NAMALWA (cell line): ENCODE measurements at regions not wholly inside any gene's neighbourhood (a gene's known extent, or its start where the extent isn't known, plus 50 kb on each side); places are given as distances from the start of the nearest gene placed in this dataset.

Experiments
- DNase-seq: peaks from one replicate; pipeline ENCODE4 v3.0.0-alpha.2; 2015; ENCODE audit warnings: low spot score

- no peak for DNase-seq
These were observed 122.2 kb downstream of the ZNF518B start for GRCh38 chr4:10335050-10335449.

DNA sequence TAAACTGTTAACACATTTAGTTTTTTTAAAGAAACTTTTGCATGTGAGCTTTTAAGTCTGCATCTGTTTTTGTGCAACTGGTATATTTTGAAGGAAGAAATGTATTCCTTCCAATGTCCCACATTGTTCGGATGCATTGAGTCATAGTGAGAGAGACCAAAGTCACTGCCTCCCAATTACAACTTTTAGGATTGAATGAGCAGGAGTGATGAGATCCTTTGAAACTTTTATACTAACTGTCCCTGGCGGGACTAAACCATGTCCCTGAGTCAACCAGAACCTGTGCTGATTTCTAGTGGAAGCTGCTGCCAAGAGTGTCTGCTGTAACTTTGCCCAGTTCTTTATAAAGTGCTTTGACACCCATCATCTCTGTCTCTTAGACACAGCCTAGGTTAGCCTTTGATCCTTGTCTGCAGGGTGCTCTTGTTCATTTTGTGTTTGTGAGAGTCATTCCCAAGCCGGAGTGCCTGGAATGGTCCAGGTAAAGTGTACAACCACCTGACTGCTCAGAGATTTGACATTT lies 122.7 kb downstream of the ZNF518B start:
- no peak for DNase-seq

- DNase-seq: no peak
These were observed 123.3 kb downstream of the ZNF518B start for GRCh38 chr4:10333942-10334341.

DNA sequence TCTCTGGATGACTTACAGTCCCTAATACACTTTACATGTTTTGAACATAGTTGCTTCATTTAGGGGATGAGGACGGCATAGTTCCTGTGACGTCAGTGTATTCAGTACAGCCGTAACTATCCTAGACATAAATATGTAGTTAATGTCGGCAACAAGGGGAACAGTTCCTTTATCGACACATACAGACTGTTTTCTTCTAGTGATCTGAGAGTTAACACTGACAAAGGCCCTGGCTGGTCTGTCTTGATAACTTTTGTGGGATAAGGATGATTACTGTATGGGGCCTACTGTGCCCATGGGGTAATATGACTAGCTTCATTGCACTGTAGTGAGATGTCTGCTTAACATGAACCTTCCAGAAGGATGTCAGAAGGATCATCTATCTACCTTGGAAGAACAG lies 131.2 kb downstream of the ZNF518B start:
- no peak for DNase-seq

- no peak for DNase-seq
These were observed 135.3 kb downstream of the ZNF518B start for GRCh38 chr4:10321931-10322330.

GRCh38 chr4:10320130-10320529 lies 137.1 kb downstream of the ZNF518B start:
- no peak for DNase-seq

DNA sequence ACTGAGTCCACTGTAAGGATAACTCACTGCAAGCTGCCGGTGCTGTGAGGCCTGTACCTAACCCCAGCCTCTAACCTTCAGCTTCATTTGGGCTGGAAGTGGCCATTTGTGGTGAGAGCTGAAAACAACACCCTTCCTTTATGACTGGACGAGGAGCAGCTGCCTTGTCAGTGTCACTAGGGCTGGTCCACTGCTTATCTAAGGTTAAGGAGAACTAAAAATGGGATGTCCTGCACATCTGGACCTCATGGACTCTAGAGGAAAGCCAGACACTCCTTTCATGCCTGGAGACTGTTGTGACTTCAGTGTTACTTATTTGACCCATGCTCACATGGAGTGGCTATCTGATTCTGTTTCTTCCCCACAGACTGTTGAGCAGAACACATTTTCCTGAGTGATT lies 139.9 kb downstream of the ZNF518B start:
- no peak for DNase-seq

DNA sequence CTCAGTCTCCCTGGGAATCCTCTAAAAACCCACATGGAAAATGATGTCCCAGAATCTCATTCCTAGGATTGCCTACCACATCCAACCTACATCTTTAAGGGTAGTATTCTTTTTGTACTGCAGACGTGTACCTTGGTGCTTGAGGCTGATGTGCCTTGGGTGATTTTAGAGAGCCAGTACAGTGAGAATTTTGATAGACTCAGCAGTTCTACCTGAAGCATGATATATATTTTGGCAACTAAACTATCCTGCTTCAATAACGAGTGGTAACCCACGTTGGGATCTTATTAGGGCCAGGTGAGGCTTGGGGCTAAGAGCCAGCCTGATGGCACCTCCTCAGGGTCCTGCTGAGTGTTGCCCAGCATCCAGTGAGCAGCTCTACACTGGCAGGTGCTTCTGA lies 140.4 kb downstream of the ZNF518B start:
- no peak for DNase-seq

GRCh38 chr4:10315638-10316037 lies 141.6 kb downstream of the ZNF518B start:
- no peak for DNase-seq

DNA sequence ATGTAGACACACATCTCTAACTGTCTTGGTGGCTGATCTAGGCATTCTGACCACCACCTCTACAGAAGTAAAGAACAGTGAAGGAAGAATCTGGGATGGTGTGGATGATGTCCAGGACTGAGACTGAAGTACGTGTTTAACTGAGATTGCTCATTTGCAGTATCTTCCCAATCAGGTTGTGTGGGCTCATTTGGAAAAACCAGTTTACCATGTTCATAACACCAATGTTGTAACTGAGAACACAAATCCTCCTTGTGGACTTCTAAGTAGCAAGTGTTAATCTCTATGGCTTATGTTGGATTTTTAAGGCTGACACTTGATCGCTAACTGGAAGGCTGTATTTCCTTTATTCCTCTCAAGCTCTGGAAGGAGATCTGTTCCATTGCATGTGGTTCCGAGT lies 144.7 kb downstream of the ZNF518B start:
- DNase-seq: no peak

GRCh38 chr4:10311939-10312338 lies 145.3 kb downstream of the ZNF518B start:
- DNase-seq: no peak

DNA sequence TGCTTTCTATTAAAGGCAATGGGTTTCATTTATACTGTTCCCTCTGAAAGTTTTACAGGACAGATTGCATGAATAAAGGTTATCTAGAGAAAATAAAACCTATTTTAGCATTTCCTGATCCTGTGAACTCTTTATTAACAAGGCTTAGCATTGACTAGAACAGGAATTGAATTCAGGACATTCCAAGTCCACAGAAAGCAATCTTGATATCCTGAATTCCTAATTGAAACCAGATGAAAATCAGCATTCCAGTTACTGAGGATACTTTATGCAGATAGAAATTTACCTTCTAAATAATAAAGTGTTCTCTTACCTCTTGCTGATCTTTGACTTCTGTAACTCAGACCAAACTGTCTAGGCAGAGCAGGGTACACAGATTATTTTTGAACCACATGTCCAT lies 151.4 kb downstream of the ZNF518B start:
- no peak for DNase-seq

GRCh38 chr4:10303291-10303690 lies 153.9 kb downstream of the ZNF518B start:
- DNase-seq: no peak

GRCh38 chr4:10302096-10302495 lies 155.1 kb downstream of the ZNF518B start:
- no peak for DNase-seq

DNA sequence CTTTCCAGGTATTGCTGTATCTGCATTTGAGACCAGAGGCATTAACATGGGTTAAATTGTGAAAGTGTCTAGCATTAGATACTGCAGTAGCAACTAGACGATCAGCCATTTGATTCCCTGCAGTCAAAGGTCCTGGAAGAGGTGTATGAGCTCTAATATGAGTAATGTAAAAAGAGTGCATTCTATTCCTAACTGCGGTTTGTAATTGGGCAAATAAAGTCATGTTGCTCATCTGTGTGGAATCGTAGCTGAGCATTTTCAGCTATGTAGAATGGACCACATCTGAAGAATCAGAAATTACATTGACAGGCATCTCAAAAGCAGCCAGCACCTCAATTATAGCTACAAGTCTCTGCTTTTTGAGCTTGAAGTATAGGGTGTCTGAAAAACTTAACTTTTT lies 157.6 kb downstream of the ZNF518B start:
- DNase-seq: no peak

- no peak for DNase-seq
These were observed 158.5 kb downstream of the ZNF518B start for GRCh38 chr4:10298681-10299080.

- DNase-seq: no peak
These were observed 160.5 kb downstream of the ZNF518B start for GRCh38 chr4:10296730-10297129.

DNA sequence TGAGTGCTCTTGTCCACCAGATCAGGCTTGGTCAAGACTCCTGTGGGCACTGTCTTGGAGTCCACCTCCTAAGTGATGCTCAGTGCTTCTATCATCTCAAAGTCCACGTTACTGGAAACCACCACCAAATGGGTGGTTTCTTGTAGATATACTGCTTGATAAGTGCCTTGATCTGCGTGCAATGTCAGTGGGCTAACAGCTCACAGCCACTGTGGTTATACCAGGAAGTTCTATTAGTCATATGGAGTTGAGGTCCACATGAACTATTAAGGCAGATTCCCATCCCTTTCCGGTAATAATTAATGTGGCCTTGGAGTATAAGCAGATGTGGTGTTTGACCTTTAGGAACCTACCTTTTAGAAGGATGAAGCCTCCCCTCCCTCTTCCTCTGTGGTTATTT lies 161.9 kb downstream of the ZNF518B start:
- no peak for DNase-seq

GRCh38 chr4:10289538-10289906 lies 167.7 kb downstream of the ZNF518B start:
- no peak for DNase-seq

DNA sequence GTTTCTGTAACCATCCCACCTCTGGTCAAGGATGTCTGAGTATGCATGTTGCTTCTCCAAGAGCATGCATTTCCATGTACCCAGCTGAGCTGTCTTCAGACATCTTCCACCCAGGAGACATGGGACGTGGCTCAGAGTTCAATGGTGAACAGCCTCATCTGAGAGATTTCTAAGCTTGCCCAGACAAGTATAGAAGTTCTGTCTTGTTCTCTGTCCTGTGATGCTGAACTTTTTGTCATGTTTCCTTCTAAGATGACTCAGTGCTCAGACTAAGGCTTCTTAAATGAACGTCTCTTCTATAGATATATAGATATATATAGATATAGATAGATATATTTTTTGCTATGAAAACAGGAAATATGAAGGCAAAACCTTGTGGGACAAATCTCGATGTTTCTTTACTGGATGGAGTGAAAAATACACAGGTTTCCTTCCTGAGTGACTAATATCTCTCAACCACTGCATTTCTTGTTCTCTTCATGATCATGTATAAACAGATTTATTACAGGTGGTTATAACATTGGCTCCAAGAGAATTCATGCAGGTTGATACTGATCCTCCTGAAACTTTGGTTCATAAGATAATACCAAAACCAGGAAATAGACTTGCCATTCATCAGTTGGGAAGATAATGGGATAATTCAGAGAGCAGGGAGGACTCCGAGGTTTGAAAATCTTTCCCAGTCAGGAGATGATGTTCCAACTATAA lies 168.2 kb downstream of the ZNF518B start:
- no peak for DNase-seq

- no peak for DNase-seq
These were observed 168.4 kb upstream of the WDR1 start for GRCh38 chr4:10285028-10285427.

DNA sequence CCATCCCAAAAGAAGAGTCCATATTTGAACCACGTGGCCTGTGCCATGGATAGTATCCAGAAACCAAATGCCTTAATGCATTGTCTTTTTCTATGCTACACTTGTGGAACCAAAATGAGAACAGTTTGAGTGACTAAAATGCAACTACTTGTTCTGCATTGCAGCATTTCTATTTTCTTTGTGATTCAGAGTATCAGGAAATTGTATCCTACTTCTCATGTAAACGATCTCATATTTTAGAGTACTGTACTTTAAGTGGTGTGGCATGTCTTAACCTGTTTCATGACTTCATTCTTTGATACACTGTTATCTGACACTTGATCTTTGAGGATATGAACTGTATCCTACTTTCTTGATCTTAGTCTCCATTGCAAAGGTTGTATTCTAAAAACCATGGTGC lies 167.2 kb upstream of the WDR1 start:
- no peak for DNase-seq

DNA sequence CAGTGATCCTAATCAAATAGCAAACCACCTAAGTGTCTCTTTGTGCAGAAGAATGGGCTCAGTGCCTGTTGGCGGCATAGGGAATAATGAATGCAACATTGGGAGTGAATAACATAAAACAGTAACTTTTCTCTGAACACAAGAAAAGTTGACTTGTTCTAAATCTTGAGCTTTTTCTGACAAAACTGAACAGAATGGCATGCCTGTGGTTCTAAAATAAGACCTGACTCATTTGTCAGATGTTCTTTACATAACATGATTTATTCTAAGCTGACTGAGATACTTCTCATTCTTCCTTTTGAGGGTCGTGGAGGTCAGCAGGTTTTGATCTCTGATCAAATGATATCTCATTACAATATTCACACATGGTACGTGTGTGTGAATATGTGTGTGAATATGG lies 165.4 kb upstream of the WDR1 start:
- DNase-seq: no peak

DNA sequence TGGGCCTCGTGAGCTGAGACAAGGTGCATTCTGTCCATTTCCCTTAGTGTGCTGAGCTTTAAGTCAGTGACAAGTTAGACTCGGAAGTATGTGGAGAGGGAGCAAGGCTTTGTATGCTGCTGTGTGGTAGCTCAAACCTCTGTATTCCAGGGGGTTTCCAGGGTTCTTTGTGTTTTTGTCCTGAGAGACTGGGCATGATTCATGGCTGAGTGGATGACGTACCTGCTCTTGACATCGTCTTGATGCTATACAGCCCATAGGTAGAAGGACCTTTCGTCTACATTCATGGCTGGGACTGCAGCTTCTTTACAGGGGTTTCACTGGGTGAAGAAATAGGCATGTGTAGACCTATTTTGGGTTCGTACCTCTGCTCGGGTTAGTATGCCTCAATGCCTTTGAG lies 162.7 kb upstream of the WDR1 start:
- no peak for DNase-seq
